GM18907 (cell line): ENCODE measurements at regions not wholly inside any gene's neighbourhood (a gene's known extent, or its start where the extent isn't known, plus 50 kb on each side); places are given as distances from the start of the nearest gene placed in this dataset.

ENCODE experiments used
- ATAC-seq: cut with Tn5 transposase; IDR thresholded peaks from one replicate; pipeline ENCODE4 v1.9.1; 2021; ENCODE audit warnings: mild to moderate bottlenecking, moderate library complexity; ENCODE audit not compliant: unreplicated experiment

DNA sequence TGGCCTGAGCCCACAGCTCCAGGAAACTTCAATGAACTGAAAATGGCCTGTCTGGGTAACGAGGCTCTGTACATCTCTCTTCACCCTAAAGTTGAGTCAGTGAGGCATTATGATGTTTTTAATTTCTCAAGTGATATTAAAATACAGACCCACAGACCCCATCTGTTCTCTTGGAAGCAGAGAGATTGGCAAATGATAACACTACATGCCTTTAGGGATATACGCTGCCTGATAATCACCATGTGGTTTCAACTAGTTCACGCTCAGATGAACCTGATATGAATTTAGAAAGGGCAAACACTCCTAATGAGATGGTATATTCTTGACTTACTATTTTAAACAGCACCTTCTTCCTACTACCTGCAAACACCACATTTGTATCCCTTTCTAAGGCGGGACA, 127.5 kb downstream of the RFC3 start:
- ATAC-seq, result no peak

DNA sequence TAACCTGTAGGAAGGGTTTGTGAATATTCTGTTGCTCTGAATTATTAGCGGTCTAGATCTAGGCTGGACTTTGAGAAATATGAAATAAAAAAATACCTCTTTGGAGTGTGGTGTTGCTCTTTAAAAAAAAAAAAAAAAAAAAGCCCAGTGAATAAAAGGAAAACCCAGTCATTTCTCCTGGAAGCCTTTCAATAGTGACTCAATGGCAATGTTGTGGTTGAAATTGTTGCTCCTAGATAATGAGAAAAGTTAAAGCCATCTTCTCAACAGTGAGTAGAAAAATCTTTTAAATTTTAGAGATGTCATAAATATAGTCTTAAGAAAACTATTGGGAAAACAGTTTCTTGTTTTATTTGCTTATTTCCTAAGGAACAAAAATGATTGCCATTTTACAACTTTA, 135.3 kb downstream of the RFC3 start:
- ATAC-seq, result no peak

DNA sequence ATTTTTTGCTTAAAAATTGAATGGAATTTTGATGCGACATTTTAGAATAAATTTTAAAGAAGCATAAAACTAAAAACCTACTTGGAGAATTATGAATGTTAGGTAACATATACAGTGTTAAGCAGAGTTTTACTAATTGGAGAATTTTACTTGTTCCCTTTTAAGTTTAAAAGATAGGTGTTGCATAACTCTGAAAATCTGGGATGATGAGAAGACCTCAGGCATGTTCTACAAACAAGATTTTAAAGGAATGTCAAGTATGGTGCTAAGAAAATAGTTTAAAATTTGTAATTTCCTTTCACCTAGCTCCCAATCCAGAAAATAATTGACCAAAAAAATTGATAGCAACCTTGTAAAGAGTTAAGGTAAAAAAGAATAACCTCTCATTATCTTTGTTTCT, 135.8 kb downstream of the RFC3 start:
- no peak for ATAC-seq

DNA sequence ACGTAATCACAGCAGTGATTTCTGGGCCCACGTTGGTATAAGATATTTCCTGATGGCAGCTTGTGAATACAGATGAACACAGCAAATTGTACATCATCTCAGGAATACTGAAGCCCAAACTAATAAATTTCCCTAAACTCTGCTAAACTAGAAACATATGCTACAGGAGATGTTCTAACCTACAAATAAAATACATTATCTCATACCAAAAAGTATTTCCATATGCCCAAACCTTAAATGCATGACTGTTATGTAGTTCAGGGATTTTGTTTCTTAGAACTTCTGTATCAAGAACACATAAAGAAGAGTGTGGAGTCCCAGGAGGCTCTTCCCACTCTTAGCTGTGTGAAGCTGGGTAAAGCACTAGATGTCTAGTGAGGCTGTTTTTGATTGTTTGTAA, 138.4 kb downstream of the RFC3 start:
- ATAC-seq, result no peak

DNA sequence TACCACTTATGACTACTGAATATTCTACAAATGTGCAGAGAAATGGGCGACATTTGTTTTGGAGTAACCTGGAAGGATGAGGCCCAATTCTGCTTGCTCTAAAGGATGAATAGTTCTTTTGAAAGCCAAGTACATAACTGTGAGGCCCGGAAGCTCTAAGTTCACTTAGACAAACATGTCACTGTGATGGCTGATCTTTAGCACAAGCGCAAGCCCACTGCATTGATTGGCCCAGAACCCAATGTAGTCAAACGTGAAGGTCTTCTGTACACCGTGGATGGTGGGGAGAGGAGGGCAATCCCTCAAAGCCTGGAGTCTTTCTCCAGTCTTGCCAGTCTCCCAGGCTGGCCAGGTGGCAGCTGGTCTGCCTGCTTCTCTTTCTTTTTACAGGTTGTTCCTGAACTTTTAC, 139.6 kb downstream of the RFC3 start:
- ATAC-seq, result no peak

DNA sequence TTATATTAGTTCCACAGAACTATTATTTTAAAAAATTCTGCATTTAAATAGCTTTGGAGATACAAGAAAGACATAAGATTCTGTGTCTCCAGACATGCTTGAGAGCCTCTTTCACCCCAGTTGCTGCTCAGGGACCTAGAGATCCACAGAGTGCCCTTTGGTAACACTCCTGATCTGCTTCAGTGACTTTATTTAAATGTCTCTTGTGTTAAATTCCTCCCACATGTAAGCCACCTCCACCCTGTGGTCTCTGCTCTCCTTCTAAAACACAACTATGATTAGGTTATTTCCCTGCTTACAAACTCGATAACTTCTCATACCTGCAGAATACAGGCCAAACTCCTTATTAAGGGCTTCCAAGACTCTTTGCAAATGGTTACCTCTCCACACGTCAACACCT, 141.0 kb downstream of the RFC3 start:
- ATAC-seq, result peak; percentile 60

DNA sequence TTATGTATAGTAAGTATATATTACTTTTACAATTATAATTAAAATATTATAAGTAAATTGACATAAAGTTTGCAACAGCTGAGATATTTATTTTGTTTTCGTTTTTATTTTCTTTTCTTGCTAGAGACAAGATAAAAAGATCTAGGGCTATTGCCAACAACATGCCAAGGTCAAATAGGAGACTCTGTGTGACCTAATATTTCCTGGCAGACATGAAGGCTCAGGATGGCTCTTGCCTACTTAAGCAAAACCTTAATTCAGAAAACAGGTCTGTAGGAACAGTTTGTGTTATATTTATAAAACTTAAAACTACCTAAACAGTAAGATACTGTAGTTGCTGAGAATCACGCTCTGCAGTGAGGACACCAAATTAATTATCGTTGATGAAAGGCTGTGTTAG, 145.2 kb downstream of the RFC3 start:
- no peak for ATAC-seq

DNA sequence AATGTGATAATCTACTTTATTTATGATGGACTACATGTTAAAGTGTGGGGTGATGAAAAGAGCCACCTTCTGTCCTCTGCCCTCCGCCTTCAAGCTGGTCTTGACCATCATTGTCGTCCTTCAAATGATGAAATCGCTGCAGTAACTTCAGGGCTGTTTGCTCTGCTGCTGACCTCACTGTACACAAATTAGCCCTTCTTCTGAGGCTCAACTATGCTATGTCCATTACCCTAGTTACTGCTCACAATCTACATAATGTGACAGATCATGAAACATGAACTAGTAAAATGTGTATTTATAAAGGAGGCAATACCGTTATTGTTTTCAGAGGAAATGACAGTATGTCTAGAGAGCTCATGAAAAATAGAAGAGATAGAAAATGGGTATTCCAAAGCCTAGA, 145.9 kb downstream of the RFC3 start:
- ATAC-seq, result no peak

DNA sequence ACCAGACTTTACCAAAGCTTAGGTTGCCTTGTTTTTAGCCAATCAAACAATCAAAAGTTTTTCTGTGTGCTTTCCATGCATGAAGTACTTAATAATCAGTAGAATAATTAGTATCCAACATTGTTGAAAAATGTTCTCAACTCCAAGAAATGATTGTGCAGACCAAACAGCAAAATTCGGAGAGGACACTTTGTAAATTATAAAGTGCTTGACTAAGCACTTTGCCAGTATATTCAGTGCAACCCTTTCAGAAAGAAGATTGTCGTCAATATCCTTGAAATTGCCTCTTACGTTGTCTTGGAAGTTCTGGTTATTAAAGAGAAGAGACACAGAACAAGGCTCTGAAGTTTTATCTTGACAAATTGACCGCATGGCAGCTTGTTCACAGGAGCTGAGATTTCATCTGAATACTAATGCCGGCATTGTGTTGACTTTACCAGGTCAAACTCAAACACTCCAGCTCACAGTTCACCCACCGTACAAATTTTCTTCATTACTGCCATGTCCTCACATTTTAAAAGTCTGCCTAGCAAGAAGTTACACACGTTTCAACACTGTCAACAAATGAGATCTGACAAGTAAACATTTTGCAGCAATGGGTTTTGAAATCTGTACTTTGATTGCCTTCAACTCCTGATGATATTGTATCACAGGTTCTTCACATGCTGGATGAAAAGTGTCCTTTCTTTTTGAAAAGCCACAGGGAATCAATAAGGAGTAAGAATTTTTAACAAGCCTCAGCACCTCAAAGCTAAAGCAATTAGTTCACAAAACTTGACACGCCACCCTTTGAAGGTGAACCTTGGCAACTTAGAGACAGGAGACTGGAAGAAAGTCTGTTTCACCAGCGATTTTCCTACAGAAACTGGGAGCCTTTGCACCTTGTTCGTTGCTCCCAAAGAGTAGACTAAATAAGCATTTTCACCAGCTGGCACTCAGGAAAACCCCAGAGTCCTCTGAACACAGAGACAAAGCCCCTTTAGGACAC, 150.9 kb downstream of the RFC3 start:
- ATAC-seq, result no peak

DNA sequence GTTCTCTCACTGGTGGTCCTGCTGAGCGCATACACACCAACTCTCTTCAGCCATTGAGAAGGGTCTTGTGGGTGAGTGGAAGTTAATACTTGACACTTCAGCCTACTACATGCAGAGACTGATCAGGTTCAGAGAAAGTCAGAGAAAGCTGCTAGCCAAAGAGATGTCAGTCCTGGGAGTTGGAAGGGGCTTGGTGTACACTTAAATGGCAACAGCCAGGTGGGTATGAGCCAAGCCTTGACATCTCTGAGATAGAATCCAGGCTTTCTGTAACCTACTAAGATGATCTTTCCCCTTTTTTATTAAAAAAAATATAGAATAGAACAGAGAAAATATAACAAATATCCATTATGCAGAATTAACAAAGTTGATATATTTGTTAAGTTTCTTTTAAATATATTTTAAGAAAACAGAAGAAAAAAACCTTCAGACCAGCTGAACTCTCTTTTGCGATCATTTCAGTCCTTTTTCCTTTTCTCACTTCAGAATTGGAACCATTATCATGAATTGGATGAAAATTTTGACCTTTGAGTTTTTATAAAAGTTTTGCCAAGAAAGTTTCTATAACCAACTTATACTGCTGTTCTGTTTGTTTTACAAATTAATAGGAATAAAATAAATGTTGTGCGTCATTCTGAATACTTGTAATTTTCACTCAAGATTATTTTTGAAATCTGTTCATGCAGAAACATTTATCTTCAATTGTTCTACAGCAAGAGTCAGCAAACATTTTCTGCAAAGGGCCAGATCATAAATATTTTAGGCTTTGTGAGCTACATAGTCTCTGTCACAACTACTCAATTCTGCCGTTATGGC, 153.0 kb downstream of the RFC3 start:
- no peak for ATAC-seq

DNA sequence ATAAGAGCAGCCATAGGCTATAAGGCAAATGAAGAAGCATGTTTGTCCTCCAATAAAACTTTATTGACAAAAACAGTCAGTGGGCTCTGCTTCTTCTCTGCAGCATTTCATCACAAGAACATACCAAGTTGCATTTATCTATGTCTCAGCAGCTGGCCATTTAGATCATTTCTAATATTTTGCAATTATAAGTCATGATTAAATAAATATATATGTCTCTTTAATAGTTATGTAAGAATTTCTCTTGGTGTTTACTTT, 153.5 kb downstream of the RFC3 start:
- no peak for ATAC-seq

DNA sequence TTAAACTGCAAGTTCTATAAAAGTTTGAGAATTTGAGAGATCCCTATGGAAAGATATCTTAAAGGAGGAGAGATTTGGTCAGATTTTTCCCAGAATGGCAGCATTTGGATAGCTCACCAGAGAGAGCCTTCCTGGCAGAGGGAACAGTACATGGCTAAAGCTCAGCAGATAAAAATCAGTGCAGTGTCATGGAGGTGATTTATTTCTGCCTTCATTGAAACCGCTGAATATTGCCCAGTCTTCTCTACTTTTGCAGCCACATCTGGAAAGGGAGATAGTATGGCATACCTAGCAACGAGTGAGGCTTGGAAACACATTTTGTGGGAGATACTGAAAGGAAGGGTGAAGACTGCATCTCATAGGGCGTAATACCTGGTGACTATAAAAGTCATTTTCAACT, 155.2 kb downstream of the RFC3 start:
- no peak for ATAC-seq

DNA sequence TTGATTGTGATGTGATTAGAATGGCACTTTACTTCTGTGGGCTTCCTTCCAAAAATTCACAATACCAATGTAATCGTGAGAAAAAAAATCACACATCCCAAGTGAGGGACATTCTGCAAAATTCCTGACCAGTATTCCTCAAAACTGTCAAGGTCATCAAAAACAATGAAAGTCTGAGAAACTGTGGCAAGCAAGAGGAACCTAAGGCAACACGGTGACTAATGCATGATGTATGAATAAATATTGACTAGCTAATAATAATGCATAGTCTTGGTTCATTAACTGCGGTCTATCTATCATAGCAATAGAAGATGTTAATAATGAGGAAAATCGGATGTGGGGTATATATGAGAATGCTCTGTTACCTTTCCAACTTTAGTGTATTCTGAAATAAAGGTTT, 159.0 kb downstream of the RFC3 start:
- ATAC-seq, result no peak

DNA sequence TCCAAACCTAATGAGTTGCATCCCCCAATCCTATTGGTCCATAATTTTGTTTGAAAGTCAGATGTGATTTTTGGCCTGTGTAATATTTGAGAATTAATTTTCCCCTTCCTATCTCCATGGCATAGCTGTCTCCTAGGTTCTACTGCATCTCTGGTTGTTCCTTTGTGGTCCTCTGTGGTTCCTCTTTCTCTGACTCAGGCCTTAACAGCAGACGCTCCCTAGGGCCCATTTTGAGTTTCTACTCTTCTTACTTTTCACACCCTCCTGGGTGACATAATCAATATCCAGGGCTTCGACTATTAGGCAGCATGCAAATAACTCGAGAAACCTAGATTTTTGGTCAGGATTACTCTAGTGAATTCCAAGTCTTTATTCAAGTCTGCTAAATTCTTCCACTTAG, 160.7 kb downstream of the RFC3 start:
- no peak for ATAC-seq

DNA sequence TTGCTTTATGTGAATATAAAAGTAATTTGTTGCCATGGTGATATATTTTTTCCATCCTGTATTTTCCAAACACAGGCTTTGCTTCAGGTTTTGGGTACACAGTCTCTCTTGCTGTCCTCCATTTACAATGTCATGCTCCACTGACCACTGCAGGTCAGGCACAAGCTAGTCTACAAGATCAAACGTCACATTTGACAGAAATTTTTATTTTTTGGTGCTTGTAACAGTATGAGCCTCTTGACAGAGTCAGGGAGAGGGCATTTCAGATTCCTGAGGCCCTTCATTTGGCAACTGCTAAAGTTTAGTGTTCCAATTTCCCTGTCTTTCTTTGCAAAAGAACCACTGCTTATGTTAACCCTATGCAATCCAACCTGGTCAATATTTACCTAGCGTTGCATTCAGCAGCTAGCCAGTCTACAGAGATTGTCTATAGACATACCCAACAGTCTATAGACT, 175.0 kb downstream of the RFC3 start:
- no peak for ATAC-seq

DNA sequence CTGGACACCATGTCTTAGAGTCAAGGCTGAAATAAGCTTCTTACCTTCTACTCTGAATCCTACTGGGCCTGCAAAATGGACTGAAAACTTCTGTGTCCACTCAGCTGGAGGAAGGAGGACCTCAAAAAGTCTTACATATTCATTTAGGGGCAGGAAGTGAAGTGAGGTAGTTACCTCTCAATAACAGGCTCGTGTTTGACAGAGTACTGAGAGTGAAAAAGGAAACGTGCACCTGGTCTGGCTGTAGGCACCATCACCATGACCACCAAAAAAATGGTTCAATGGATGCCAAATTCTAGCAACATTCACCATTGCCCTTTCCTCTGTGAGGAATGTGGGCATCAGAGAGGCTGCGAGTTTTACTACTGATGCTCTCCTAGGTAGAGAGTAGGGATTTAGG, 176.2 kb downstream of the RFC3 start:
- peak; percentile 73 for ATAC-seq

DNA sequence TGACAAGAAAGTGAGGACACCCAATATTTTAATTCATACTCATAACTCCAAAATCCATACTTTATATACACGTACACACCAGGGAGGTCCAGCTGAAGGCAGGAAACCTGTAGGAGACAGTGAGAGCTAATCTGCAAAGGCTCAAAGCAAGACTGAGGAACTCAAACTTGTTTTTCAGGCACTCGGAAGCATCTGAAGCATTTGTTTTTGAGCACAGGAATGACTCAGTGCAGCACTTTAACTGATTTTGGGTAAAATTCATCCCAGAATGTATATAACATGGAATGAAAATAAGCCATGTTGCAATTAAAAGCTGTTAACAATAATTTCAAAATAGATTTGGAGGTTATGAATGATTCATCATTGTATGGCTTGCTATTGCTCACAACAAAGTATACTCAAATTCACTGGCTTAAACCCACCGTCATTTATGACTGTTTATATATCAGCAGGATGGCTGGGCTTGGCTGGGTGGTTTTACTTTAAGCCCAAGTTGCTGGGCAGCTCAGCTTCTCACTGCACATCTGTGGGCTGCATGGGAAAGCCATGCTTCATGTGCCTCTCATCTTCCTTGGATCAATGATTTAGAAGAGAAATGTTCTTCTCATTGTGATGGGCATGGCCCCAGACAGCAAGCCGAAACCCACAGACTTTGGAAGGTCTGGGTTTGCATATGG, 177.0 kb downstream of the RFC3 start:
- ATAC-seq, result no peak

DNA sequence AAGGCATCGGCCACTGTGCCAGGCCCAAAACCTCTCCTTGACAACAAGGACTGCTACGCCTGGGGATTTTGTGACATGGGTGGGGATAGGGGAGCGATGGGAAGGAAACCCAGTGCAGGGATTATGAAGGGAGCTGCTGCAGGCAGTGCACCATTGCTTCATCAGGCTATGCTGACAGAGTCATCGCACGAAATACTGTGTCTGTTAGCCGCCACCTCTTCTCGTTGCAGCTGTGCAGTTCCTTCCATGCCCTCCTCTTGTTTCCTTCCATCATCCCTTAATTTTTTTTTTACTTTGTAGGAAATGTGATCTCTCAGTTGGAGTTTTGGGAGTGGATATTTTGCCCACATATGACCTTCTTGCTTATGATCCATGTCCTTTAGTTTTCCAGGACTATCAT, 178.7 kb downstream of the RFC3 start:
- ATAC-seq, result no peak

DNA sequence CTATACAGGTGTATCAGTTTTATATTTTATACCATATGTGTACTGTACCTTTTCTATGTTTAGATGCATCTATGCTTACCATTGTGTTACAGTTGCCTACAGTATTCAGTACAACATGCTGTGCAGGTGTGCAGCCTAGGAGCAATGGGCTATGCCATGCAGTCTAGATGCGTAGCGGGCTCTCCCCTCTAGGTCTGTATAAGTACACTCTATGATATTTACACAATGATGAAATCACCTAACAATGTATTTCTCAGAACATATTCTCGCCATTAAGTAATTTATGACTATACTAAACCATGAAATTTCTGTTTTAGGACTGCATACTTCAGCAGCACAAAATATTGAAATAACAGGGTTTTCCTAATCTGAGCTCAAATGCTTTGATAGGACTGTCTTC, 179.6 kb downstream of the RFC3 start:
- no peak for ATAC-seq

DNA sequence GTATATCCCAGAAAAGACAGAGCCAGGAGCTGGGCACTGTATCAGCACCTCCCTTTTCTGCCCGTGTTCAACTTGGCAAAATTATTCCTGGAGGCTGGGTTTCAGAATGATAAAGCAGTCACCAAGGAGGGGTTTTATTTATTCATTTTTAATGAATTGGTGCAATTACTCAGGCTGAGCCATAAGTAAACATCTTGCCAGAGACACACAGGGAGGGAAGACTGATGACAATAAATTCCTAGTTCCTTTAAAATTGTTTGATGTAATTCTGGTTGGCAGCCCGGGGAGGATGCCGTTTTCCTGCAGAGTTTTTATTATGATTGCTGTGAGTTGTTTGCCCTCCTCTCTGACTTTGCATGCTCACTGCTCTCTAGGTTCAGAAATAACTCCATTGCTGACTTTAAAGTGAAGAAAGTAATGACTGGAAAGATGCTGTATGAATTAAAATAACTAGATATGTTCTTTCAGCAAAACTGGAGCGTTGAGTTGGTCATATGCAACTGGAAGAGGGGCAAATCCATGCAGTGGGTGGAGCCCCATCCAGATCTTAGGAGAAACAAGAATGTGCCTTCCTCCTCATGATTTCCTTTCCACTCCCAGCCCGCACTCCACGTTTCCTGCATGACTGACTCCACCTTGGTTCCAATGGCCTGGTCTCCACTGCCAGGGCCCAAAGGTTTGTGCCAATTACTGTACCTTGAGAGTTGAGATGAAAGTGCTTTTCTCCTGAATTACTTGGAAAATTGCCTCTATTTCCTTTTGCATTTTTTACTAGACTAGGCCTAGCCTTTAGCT, 182.1 kb downstream of the RFC3 start:
- ATAC-seq, result no peak

DNA sequence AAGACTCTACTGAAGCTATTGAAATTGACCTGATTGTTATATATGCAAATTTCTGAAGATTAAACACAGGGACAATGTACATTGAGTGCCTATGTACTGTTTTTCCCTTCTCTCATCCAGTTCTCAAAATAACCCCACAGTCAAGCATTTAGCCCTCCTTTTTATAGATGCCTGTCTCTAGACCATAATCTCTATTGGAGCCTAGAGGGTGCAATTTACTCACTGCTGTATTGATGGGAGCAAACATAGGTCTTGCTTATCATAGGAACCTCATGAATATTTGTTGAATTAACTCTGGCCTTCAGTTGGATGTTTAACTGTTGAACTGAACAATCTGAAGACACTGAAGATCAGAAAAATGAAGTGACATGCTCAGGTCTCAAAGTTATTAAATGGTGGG, 183.0 kb downstream of the RFC3 start:
- ATAC-seq, result no peak
